HEK293 (cell line): ENCODE measurements at regions not wholly inside any gene's neighbourhood (a gene's known extent, or its start where the extent isn't known, plus 50 kb on each side); places are given as distances from the start of the nearest gene placed in this dataset.
A peak's percentile ranks its signal among the peaks of the same experiment; 100 is the strongest.

Experiments
- CTCF ChIP-seq: fragments of 450-650 bp; formaldehyde crosslinking; IDR thresholded peaks from 2 replicates; pipeline ENCODE4 v1.5.1; 2016; ENCODE audit warnings: missing biosample characterization, missing genetic modification characterization
- HOXA7 ChIP-seq: sonication (generic); formaldehyde crosslinking; IDR thresholded peaks from 2 replicates; pipeline ENCODE4 v1.8.1; 2022; ENCODE audit warnings: missing genetic modification reagents, borderline replicate concordance
- MYNN ChIP-seq: fragments of 450-650 bp; formaldehyde crosslinking; IDR thresholded peaks from 2 replicates; pipeline ENCODE4 v1.5.1; 2016; ENCODE audit warnings: missing biosample characterization, missing genetic modification characterization, borderline replicate concordance
- PATZ1 ChIP-seq: fragments of 450-650 bp; formaldehyde crosslinking; IDR thresholded peaks from 2 replicates; pipeline ENCODE4 v1.5.1; 2016; ENCODE audit warnings: missing biosample characterization, missing genetic modification characterization
- ZBTB20 ChIP-seq: fragments of 450-650 bp; formaldehyde crosslinking; IDR thresholded peaks from 2 replicates; pipeline ENCODE4 v1.5.1; 2016; ENCODE audit warnings: missing biosample characterization, missing genetic modification characterization
- ZNF18 ChIP-seq: fragments of 450-650 bp; formaldehyde crosslinking; IDR thresholded peaks from 2 replicates; pipeline ENCODE4 v1.5.1; 2016; ENCODE audit warnings: missing biosample characterization, missing genetic modification characterization
- ZNF366 ChIP-seq: fragments of 450-650 bp; formaldehyde crosslinking; conservative IDR thresholded peaks from 2 replicates; pipeline ENCODE4 v1.5.1; 2016; ENCODE audit warnings: missing biosample characterization, missing genetic modification characterization
- ZNF558 ChIP-seq: fragments of 450-650 bp; formaldehyde crosslinking; IDR thresholded peaks from 2 replicates; pipeline ENCODE4 v1.5.1; 2016; ENCODE audit warnings: missing biosample characterization, missing genetic modification characterization
- ZNF639 ChIP-seq: fragments of 450-650 bp; formaldehyde crosslinking; IDR thresholded peaks from 2 replicates; pipeline ENCODE4 v1.5.1; 2016; ENCODE audit warnings: missing biosample characterization, missing genetic modification characterization
- ZNF660 ChIP-seq: fragments of 450-650 bp; IDR thresholded peaks from 2 replicates; pipeline ENCODE4 v1.5.1; 2018; ENCODE audit warnings: missing biosample characterization, mild to moderate bottlenecking, missing genetic modification characterization

GRCh38 chr13:79995334-79995733 lies 345.6 kb downstream of the SPRY2 start:
- TF ChIP-seq CTCF (tag by site-specific recombination), result no peak
- TF ChIP-seq PATZ1 (tag by site-specific recombination), result no peak
- peak; percentile 55 for TF ChIP-seq ZNF366 (tag by site-specific recombination)
- TF ChIP-seq ZBTB20 (tag by site-specific recombination), result peak; percentile 87
- no peak for TF ChIP-seq MYNN (tag by site-specific recombination)
- TF ChIP-seq ZNF639, result 0 out of 2 replicates have a peak, but pooled peaks have one; percentile 25
- peak; percentile 87 for TF ChIP-seq ZNF660
- TF ChIP-seq ZNF558 (tag by site-specific recombination), result no peak
- TF ChIP-seq HOXA7, result no peak
- TF ChIP-seq ZNF18, result no peak
